ENCODE measurements at regions not wholly inside any gene's neighbourhood (a gene's known extent, or its start where the extent isn't known, plus 50 kb on each side); places are given as distances from the start of the nearest gene placed in this dataset.

DNA sequence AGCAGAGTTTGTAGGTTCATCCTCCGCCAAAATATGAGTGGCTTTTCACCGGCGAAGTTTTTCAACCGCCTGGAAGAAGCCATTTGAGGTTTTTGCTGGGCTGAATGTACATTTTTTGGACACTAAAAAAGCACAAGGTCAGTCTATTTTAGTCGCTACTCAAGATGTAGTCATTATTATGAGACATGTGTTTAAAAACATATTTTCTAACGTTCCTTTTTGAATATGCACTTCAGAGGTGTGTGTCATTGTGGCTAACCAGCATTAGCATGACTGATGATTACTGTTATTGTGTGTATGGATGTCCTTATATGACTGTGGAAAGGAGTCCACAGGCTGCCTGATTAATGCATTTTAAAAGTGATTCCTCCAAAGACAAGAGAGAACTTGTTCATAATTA lies 605.4 kb downstream of the INHBA start:
- H3K4me1 ChIP-seq: no peaks in the 10 kb centered on the region
- TF ChIP-seq, protein P1, sequence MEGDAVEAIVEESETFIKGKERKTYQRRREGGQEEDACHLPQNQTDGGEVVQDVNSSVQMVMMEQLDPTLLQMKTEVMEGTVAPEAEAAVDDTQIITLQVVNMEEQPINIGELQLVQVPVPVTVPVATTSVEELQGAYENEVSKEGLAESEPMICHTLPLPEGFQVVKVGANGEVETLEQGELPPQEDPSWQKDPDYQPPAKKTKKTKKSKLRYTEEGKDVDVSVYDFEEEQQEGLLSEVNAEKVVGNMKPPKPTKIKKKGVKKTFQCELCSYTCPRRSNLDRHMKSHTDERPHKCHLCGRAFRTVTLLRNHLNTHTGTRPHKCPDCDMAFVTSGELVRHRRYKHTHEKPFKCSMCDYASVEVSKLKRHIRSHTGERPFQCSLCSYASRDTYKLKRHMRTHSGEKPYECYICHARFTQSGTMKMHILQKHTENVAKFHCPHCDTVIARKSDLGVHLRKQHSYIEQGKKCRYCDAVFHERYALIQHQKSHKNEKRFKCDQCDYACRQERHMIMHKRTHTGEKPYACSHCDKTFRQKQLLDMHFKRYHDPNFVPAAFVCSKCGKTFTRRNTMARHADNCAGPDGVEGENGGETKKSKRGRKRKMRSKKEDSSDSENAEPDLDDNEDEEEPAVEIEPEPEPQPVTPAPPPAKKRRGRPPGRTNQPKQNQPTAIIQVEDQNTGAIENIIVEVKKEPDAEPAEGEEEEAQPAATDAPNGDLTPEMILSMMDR (IDR thresholded peaks at IDR 0.05): no peak
- TF ChIP-seq POLR2AphosphoS5 (IDR thresholded peaks at IDR 0.05) (no peak), EP300 (IDR thresholded peaks at IDR 0.05) (no peak), POLR2A (IDR thresholded peaks at IDR 0.05) (no peak)
- H3K4me3 ChIP-seq: no peak overlapping the region
- H3K27ac ChIP-seq: no peak overlapping the region
- no peaks in the 10 kb centered on the region for H3K9me3 ChIP-seq
- 87% methylated on average over 6 of the region's 6 CpGs for WGBS
- H3K27me3 ChIP-seq: no peaks in the 10 kb centered on the region
- H3K36me3 ChIP-seq: no peaks in the 10 kb centered on the region
- DNase-seq (ENCODE audit: low spot score in 2 of 2): no peak

DNA sequence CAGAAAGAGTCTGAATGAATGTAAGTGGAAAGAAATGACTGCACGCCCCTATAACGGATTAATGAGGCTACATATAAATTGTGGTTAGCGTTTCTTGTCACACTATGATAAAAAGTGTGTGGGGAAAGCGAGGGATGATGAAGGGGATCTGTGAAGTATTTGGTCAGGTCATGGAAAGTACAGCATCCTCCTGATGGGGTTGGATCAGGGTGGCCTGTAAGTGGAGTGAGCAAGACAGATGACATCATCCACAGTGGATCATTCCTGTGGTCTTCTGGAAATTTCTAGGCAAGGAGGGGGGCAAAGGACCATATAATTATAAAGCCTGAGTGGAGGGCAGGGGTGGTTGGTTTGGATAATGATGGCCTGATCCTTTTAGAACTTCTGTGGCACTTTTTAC lies 606.0 kb downstream of the INHBA start:
- H3K27ac ChIP-seq: no peak overlapping the region
- H3K9me3 ChIP-seq: no peaks in the 10 kb centered on the region
- no peaks in the 10 kb centered on the region for H3K4me1 ChIP-seq
- TF ChIP-seq EP300 (IDR thresholded peaks at IDR 0.05): no peak
- TF ChIP-seq, protein P1 (IDR thresholded peaks at IDR 0.05): no peak
- no peak for TF ChIP-seq POLR2AphosphoS5 (IDR thresholded peaks at IDR 0.05)
- no peak for TF ChIP-seq POLR2A (IDR thresholded peaks at IDR 0.05)
- DNase-seq (ENCODE audit: low spot score in 2 of 2): no peak
- no peaks in the 10 kb centered on the region for H3K27me3 ChIP-seq
- no peaks in the 10 kb centered on the region for H3K36me3 ChIP-seq
- 84% methylated on average over 4 of the region's 4 CpGs for WGBS
- no peak overlapping the region for H3K4me3 ChIP-seq

DNA sequence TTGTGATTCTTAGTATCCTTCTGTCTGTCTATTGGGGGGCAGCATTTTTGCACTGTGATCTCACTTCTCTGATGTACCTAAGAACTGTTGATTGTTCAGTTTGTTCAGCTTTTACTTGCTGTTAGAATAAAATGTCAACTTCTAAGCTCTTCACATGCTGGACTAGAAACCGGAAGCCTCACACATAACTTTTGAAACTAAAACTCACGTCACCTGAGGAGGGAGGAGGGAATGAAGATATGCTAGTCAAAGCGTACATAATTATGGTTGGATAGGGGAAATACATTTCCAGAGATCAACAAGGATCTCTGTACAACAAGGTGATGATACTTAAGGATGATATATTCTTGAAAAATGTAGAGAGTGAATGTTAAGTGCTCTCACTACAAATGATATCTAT lies 609.7 kb downstream of the INHBA start:
- Histone ChIP-seq H3K27ac (no peak overlapping the region), H3K4me1 (no peaks in the 10 kb centered on the region), H3K27me3 (no peaks in the 10 kb centered on the region), H3K4me3 (no peak overlapping the region), H3K9me3 (no peaks in the 10 kb centered on the region), H3K36me3 (no peaks in the 10 kb centered on the region)
- DNase-seq (ENCODE audit: low spot score in 2 of 2): no peak
- TF ChIP-seq POLR2AphosphoS5 (IDR thresholded peaks at IDR 0.05): no peak
- no peak for TF ChIP-seq POLR2A (IDR thresholded peaks at IDR 0.05)
- TF ChIP-seq, protein P1 (IDR thresholded peaks at IDR 0.05): no peak
- TF ChIP-seq EP300 (IDR thresholded peaks at IDR 0.05): no peak
- 89% methylated on average over 3 of the region's 3 CpGs for WGBS

DNA sequence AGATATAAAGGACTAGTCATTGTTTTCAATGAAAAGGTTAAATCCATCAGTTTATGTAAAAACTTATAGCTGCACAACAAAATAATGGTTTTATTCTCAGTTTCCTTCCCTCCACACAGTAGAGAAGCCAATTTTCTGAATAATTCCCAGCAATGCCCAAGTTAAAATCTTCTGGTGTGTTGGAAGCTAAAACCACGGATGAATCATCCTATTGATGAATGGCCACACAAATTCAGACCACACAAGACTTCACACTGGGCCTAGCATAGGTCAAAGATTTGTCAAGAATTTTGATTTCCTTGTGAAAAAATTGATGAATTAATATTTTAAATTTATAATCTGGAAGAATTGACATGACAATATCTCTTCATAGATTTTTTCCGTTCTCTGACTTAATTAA lies 617.6 kb downstream of the INHBA start:
- Histone ChIP-seq H3K9me3 (no peaks in the 10 kb centered on the region), H3K36me3 (no peaks in the 10 kb centered on the region), H3K27me3 (no peaks in the 10 kb centered on the region), H3K4me3 (no peak overlapping the region), H3K4me1 (no peaks in the 10 kb centered on the region), H3K27ac (no peak overlapping the region)
- 84% methylated on average over 2 of the region's 2 CpGs for WGBS
- DNase-seq (ENCODE audit: low spot score in 2 of 2): no peak
- TF ChIP-seq EP300 (IDR thresholded peaks at IDR 0.05): no peak

DNA sequence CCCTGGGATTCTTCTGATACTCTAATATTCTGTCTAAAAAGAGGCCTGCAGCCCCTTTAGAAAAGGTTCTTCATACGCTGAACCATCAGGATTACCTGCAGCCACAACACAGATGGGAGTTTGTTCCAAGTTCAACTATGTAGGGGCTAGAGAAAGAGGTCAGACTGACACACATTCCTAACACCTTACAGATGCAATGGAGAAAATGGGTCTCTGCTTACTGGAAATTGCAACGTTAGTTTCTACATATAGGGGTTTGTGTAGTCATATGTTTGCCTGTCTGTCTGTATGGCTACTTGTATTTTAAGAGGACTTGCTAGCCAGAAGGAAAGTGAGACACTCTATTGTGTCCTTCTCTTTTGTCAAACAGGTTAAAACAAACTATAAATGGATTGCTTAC lies 618.5 kb downstream of the INHBA start:
- Histone ChIP-seq H3K9me3 (no peaks in the 10 kb centered on the region), H3K4me1 (no peaks in the 10 kb centered on the region), H3K36me3 (no peaks in the 10 kb centered on the region), H3K4me3 (no peak overlapping the region), H3K27ac (no peak overlapping the region), H3K27me3 (no peaks in the 10 kb centered on the region)
- DNase-seq (ENCODE audit: low spot score in 2 of 2): no peak
- TF ChIP-seq POLR2AphosphoS5 (IDR thresholded peaks at IDR 0.05) (no peak), POLR2A (IDR thresholded peaks at IDR 0.05) (no peak), EP300 (IDR thresholded peaks at IDR 0.05) (no peak)
- TF ChIP-seq, protein P1 (IDR thresholded peaks at IDR 0.05): no peak
- WGBS: 88% methylated on average over 2 of the region's 2 CpGs

DNA sequence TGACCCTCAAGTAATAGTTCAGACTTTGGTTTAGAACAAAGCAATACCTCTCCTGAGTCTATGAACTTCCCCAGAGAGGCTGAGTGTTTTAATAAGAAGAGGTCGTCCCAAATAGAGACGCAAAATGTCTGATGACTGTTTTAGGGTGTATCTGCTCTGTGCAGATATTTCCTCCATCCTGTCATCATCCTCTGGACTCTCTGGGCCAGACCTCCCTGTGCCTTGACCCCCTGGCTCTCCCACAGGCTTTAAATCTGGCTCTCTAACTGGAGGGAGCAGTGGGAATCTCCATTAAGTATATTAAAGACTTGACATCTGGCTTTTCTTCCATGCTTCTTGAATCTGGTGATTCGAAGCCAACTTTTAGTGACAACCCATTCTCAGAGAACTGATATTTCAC lies 633.3 kb downstream of the INHBA start:
- no peak for TF ChIP-seq POLR2A (IDR thresholded peaks at IDR 0.05)
- no peak for TF ChIP-seq EP300 (IDR thresholded peaks at IDR 0.05)
- TF ChIP-seq, protein P1 (IDR thresholded peaks at IDR 0.05): no peak
- TF ChIP-seq POLR2AphosphoS5 (IDR thresholded peaks at IDR 0.05): no peak
- no peaks in the 10 kb centered on the region for H3K36me3 ChIP-seq
- H3K4me3 ChIP-seq: no peak overlapping the region
- H3K27ac ChIP-seq: no peak overlapping the region
- no peak for DNase-seq (ENCODE audit: low spot score in 2 of 2)
- H3K9me3 ChIP-seq: no peaks in the 10 kb centered on the region
- no peaks in the 10 kb centered on the region for H3K27me3 ChIP-seq
- WGBS: 92% methylated on average over 3 of the region's 3 CpGs
- no peaks in the 10 kb centered on the region for H3K4me1 ChIP-seq

All from suprapubic skin (tissue), 4 donors.